ENCODE measurements at regions not wholly inside any gene's neighbourhood (a gene's known extent, or its start where the extent isn't known, plus 50 kb on each side); places are given as distances from the start of the nearest gene placed in this dataset.

GRCh38 chr1:60569189-60569588 is 495.6 kb upstream of the C1orf87 start:
- Mint-ChIP-seq H3K27me3 (ENCODE audit: unreplicated experiment) (no peaks in the 10 kb centered on the region), H3K4me1 (ENCODE audit: low read depth, unreplicated experiment) (peaks cover 3% of the 10 kb centered on the region), H3K27ac (ENCODE audit: unreplicated experiment) (no peak overlapping the region), H3K4me3 (ENCODE audit: unreplicated experiment) (no peak overlapping the region), H3K9me3 (ENCODE audit: unreplicated experiment) (no peaks in the 10 kb centered on the region), H3K36me3 (ENCODE audit: unreplicated experiment) (peaks cover 4% of the 10 kb centered on the region)
- no peak for TF ChIP-seq CTCF (IDR thresholded peaks at IDR 0.05; ENCODE audit: partially characterized antibody, unreplicated experiment)
- no peak for DNase-seq

GRCh38 chr1:60567256-60567655 is 493.7 kb upstream of the C1orf87 start:
- TF ChIP-seq CTCF (IDR thresholded peaks at IDR 0.05; ENCODE audit: partially characterized antibody, unreplicated experiment), result no peak
- no peak for DNase-seq
- Mint-ChIP-seq H3K4me3 (ENCODE audit: unreplicated experiment) (no peak overlapping the region), H3K27ac (ENCODE audit: unreplicated experiment) (no peak overlapping the region), H3K9me3 (ENCODE audit: unreplicated experiment) (no peaks in the 10 kb centered on the region), H3K27me3 (ENCODE audit: unreplicated experiment) (no peaks in the 10 kb centered on the region), H3K36me3 (ENCODE audit: unreplicated experiment) (peaks cover 4% of the 10 kb centered on the region), H3K4me1 (ENCODE audit: low read depth, unreplicated experiment) (peaks cover 3% of the 10 kb centered on the region)

- H3K27ac Mint-ChIP-seq (ENCODE audit: unreplicated experiment), result no peak overlapping the region
- no peak for DNase-seq
- no peaks in the 10 kb centered on the region for H3K9me3 Mint-ChIP-seq (ENCODE audit: unreplicated experiment)
- no peaks in the 10 kb centered on the region for H3K27me3 Mint-ChIP-seq (ENCODE audit: unreplicated experiment)
- peaks cover 3% of the 10 kb centered on the region for H3K4me1 Mint-ChIP-seq (ENCODE audit: low read depth, unreplicated experiment)
- no peak overlapping the region for H3K4me3 Mint-ChIP-seq (ENCODE audit: unreplicated experiment)
- no peak for TF ChIP-seq CTCF (IDR thresholded peaks at IDR 0.05; ENCODE audit: partially characterized antibody, unreplicated experiment)
- peaks cover 4% of the 10 kb centered on the region for H3K36me3 Mint-ChIP-seq (ENCODE audit: unreplicated experiment)
Measured at GRCh38 chr1:60564916-60565750, 491.6 kb upstream of the C1orf87 start.

- H3K4me1 Mint-ChIP-seq (ENCODE audit: low read depth, unreplicated experiment), result peaks cover 3% of the 10 kb centered on the region
- no peaks in the 10 kb centered on the region for H3K9me3 Mint-ChIP-seq (ENCODE audit: unreplicated experiment)
- DNase-seq, result no peak
Measured at GRCh38 chr1:60563777-60564535, 490.4 kb upstream of the C1orf87 start.

More at GRCh38 chr1:60563777-60564535, 490.4 kb upstream of the C1orf87 start:
- Mint-ChIP-seq H3K27me3 (ENCODE audit: unreplicated experiment) (no peaks in the 10 kb centered on the region), H3K4me3 (ENCODE audit: unreplicated experiment) (no peak overlapping the region), H3K36me3 (ENCODE audit: unreplicated experiment) (peaks cover 4% of the 10 kb centered on the region), H3K27ac (ENCODE audit: unreplicated experiment) (no peak overlapping the region)
- TF ChIP-seq CTCF (IDR thresholded peaks at IDR 0.05; ENCODE audit: partially characterized antibody, unreplicated experiment), result no peak

Data from glutamatergic neuron (in vitro differentiated cells).